Renal pelvis (tissue), 1 donor: ENCODE measurements at regions not wholly inside any gene's neighbourhood (a gene's known extent, or its start where the extent isn't known, plus 50 kb on each side); places are given as distances from the start of the nearest gene placed in this dataset.
"Not testable (repeated sequence)": the region's sequence is repeated elsewhere in the genome, so short reads cannot be mapped to it uniquely, and the experiment has no call there.

Experiments
- DNase-seq: peaks from one replicate; pipeline ENCODE4 v3.0.0-alpha.2; 2013

GRCh38 chr6:93940381-93940780 lies 521.0 kb upstream of the EPHA7 start:
- DNase-seq: no peak

- DNase-seq: no peak
These were observed 512.8 kb upstream of the EPHA7 start for GRCh38 chr6:93932175-93932574.

GRCh38 chr6:93927731-93928130 lies 508.4 kb upstream of the EPHA7 start:
- no peak for DNase-seq

GRCh38 chr6:93919365-93919764 lies 500.0 kb upstream of the EPHA7 start:
- DNase-seq: no peak

GRCh38 chr6:93918258-93918657 lies 498.9 kb upstream of the EPHA7 start:
- no peak for DNase-seq

- DNase-seq: no peak
These were observed 497.9 kb upstream of the EPHA7 start for GRCh38 chr6:93917216-93917615.

- no peak for DNase-seq
These were observed 497.4 kb upstream of the EPHA7 start for GRCh38 chr6:93916716-93917115.

- DNase-seq: no peak
These were observed 496.6 kb upstream of the EPHA7 start for GRCh38 chr6:93915961-93916360.

GRCh38 chr6:93902517-93902916 lies 483.2 kb upstream of the EPHA7 start:
- DNase-seq: no peak

GRCh38 chr6:93900142-93900541 lies 480.8 kb upstream of the EPHA7 start:
- no peak for DNase-seq

- DNase-seq: no peak
These were observed 476.7 kb upstream of the EPHA7 start for GRCh38 chr6:93896081-93896480.

GRCh38 chr6:93894521-93894920 lies 475.2 kb upstream of the EPHA7 start:
- DNase-seq: no peak

GRCh38 chr6:93889713-93890112 lies 470.4 kb upstream of the EPHA7 start:
- DNase-seq: no peak

GRCh38 chr6:93886416-93886815 lies 467.1 kb upstream of the EPHA7 start:
- DNase-seq: no peak

- DNase-seq: no peak
These were observed 440.6 kb upstream of the EPHA7 start for GRCh38 chr6:93859971-93860370.

GRCh38 chr6:93858213-93858612 lies 438.9 kb upstream of the EPHA7 start:
- no peak for DNase-seq

GRCh38 chr6:93849857-93850256 lies 430.5 kb upstream of the EPHA7 start:
- no peak for DNase-seq

GRCh38 chr6:93848031-93848742 lies 428.8 kb upstream of the EPHA7 start:
- DNase-seq: no peak

- no peak for DNase-seq
These were observed 422.8 kb upstream of the EPHA7 start for GRCh38 chr6:93842178-93842577.

- DNase-seq: not testable (repeated sequence)
These were observed 416.2 kb upstream of the EPHA7 start for GRCh38 chr6:93835451-93836145.

GRCh38 chr6:93835026-93835425 lies 415.7 kb upstream of the EPHA7 start:
- DNase-seq: not testable (repeated sequence)

GRCh38 chr6:93833326-93833725 lies 414.0 kb upstream of the EPHA7 start:
- not testable (repeated sequence) for DNase-seq

GRCh38 chr6:93829757-93830156 lies 410.4 kb upstream of the EPHA7 start:
- DNase-seq: not testable (repeated sequence)

GRCh38 chr6:93829009-93829408 lies 409.6 kb upstream of the EPHA7 start:
- DNase-seq: no peak
